ENCODE measurements at regions not wholly inside any gene's neighbourhood (a gene's known extent, or its start where the extent isn't known, plus 50 kb on each side); places are given as distances from the start of the nearest gene placed in this dataset.

- no peak for TF ChIP-seq REST (IDR thresholded peaks at IDR 0.05; ENCODE audit: low read depth)
- TF ChIP-seq MAX (IDR thresholded peaks at IDR 0.05): no peak
- TF ChIP-seq ZNF274 (IDR thresholded peaks at IDR 0.05; ENCODE audit: low read depth, low read length): no peak
These were observed 352.4 kb upstream of the ZNF385D start (continued) for GRCh38 chr3:22103423-22103822.

GRCh38 chr3:22106213-22106896, 355.3 kb upstream of the ZNF385D start:
- H3K4me1 ChIP-seq (ENCODE audit: control insufficient read depth in 1 of 2, insufficient read depth in 2 of 2, low read length in 2 of 2): no peaks in the 10 kb centered on the region
- DNase-seq (ENCODE audit: low read depth, low spot score): no peak

More at GRCh38 chr3:22106213-22106896, 355.3 kb upstream of the ZNF385D start:
- POLR2A ChIA-PET: no interaction called here
- no peak overlapping the region for H2AFZ ChIP-seq (ENCODE audit: low read depth, low read length, poor library complexity, severe bottlenecking)
- no peak overlapping the region for H3K4me3 ChIP-seq (replicated peaks in 1 of 2; ENCODE audit: low read depth in 1 of 2, low read length in 2 of 2)
- H3K27me3 ChIP-seq (ENCODE audit: insufficient read depth, low read length): no peaks in the 10 kb centered on the region
- intact Hi-C loops (cut with micrococcal nuclease): no loop called here
- no peak for ATAC-seq
- TF ChIP-seq POLR2A (IDR thresholded peaks at IDR 0.05; ENCODE audit: borderline replicate concordance, extremely low read depth, insufficient read depth, insufficient read length) (no peak), CTCF (IDR thresholded peaks at IDR 0.05 in 2 of 3, conservative IDR thresholded peaks at IDR 0.05 in 1 of 3; ENCODE audit: borderline replicate concordance in 1 of 3, insufficient read depth in 1 of 3, low read depth in 2 of 3, low read length in 2 of 3) (no peak), ATF3 (IDR thresholded peaks at IDR 0.05) (no peak), ZFX (IDR thresholded peaks at IDR 0.05) (no peak), RAD21 (IDR thresholded peaks at IDR 0.05; ENCODE audit: low read depth) (no peak), ZBTB33 (IDR thresholded peaks at IDR 0.05; ENCODE audit: extremely low read depth, insufficient replicate concordance, low read length) (no peak)
- peaks cover 0 to 10% of the 10 kb centered on the region in 2 experiments; a peak in 2 of 4 replicates for H3K9me3 ChIP-seq (ENCODE audit: control insufficient read depth in 1 of 2, insufficient read depth in 1 of 2, low read depth in 1 of 2, low read length in 2 of 2)
- H4K20me1 ChIP-seq (ENCODE audit: insufficient read depth): no peaks in the 10 kb centered on the region
- no peaks in the 10 kb centered on the region for H3K79me2 ChIP-seq (ENCODE audit: insufficient read depth, low read length)
- H3K9me2 ChIP-seq (ENCODE audit: insufficient read depth): no peaks in the 10 kb centered on the region
- no peak overlapping the region for H3K27ac ChIP-seq (ENCODE audit: low read depth, low read length)
- RAD21 ChIA-PET (ENCODE audit: low non-redundant PET in 1 of 2, low total read pairs in 2 of 2, uncharacterized antibody in 2 of 2, unreplicated experiment in 2 of 2): no interaction called here
- CTCF ChIA-PET: no interaction called here
- no peaks in the 10 kb centered on the region for H3K36me3 ChIP-seq (ENCODE audit: control insufficient read depth in 1 of 2, insufficient read depth in 2 of 2, low read length in 2 of 2)
- no TSS peak for BruUV-seq (replicated peaks)
- H3K9ac ChIP-seq (ENCODE audit: low read length): no peak overlapping the region
- no peak overlapping the region for H3K4me2 ChIP-seq (ENCODE audit: low read length)
